IMR-90 (cell line): ENCODE measurements at regions not wholly inside any gene's neighbourhood (a gene's known extent, or its start where the extent isn't known, plus 50 kb on each side); places are given as distances from the start of the nearest gene placed in this dataset.

ENCODE experiments used
- CEBPB ChIP-seq: IDR thresholded peaks from 2 replicates; pipeline ENCODE4 v1.6.1; 2012; ENCODE audit warnings: low read depth, low read length, improper control_type of control experiment
- MAFK ChIP-seq: IDR thresholded peaks from 2 replicates; pipeline ENCODE4 v1.6.1; 2012; ENCODE audit warnings: low read depth, low read length, improper control_type of control experiment
- POLR2A ChIP-seq: IDR thresholded peaks from 2 replicates; pipeline ENCODE4 v1.6.1; 2012; ENCODE audit warnings: mild to moderate bottlenecking, low read depth, low read length
- RCOR1 ChIP-seq: IDR thresholded peaks from 2 replicates; pipeline ENCODE4 v1.6.1; 2012; ENCODE audit warnings: mild to moderate bottlenecking, low read length, improper control_type of control experiment; ENCODE audit not compliant: insufficient replicate concordance
- RFX5 ChIP-seq: IDR thresholded peaks from 2 replicates; pipeline ENCODE4 v1.8.0; 2012; ENCODE audit warnings: low read depth, mild to moderate bottlenecking, low read length, moderate library complexity
- SMC3 ChIP-seq: fragments of 150-350 bp; IDR thresholded peaks from 2 replicates; pipeline ENCODE4 v1.6.1; 2016; ENCODE audit warnings: low read depth, mild to moderate bottlenecking, antibody characterized with exemption, low read length, moderate library complexity
- USF2 ChIP-seq: fragments of 150-350 bp; IDR thresholded peaks from 2 replicates; pipeline ENCODE4 v1.6.1; 2017; ENCODE audit warnings: mild to moderate bottlenecking, antibody characterized with exemption, low read length, low read depth
- TF ChIP-seq, protein P1 (sequence below): conservative IDR thresholded peaks from 2 replicates; pipeline ENCODE4 v1.5.1; 2012; ENCODE audit warnings: mild to moderate bottlenecking, low read depth, low read length, improper control_type of control experiment

- no peak for TF ChIP-seq POLR2A
- TF ChIP-seq, protein P1, sequence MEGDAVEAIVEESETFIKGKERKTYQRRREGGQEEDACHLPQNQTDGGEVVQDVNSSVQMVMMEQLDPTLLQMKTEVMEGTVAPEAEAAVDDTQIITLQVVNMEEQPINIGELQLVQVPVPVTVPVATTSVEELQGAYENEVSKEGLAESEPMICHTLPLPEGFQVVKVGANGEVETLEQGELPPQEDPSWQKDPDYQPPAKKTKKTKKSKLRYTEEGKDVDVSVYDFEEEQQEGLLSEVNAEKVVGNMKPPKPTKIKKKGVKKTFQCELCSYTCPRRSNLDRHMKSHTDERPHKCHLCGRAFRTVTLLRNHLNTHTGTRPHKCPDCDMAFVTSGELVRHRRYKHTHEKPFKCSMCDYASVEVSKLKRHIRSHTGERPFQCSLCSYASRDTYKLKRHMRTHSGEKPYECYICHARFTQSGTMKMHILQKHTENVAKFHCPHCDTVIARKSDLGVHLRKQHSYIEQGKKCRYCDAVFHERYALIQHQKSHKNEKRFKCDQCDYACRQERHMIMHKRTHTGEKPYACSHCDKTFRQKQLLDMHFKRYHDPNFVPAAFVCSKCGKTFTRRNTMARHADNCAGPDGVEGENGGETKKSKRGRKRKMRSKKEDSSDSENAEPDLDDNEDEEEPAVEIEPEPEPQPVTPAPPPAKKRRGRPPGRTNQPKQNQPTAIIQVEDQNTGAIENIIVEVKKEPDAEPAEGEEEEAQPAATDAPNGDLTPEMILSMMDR = no peak
- TF ChIP-seq RCOR1 = no peak
- no peak for TF ChIP-seq RFX5
- TF ChIP-seq SMC3 = no peak
- TF ChIP-seq CEBPB = no peak
- TF ChIP-seq MAFK = no peak
- no peak for TF ChIP-seq USF2
Observed at GRCh38 chr5:164966611-164967010, 1461.2 kb downstream of the MAT2B start.
